A673 (cell line): ENCODE measurements at regions not wholly inside any gene's neighbourhood (a gene's known extent, or its start where the extent isn't known, plus 50 kb on each side); places are given as distances from the start of the nearest gene placed in this dataset.

Source experiments
- BruUV-seq: library from RNA; stranded (reverse); fragments of 400-500 nt; replicated peaks from 2 replicates; lab custom pipeline; 2021; lab: Mats Ljungman, UMichigan
- CTCF ChIA-PET: fragments of 300-600 bp; sonication (Branson Sonifier 250); formaldehyde crosslinking; loops from one replicate; lab custom pipeline; 2022; ENCODE audit warnings: antibody characterized with exemption; lab: Charles Lee
- POLR2A ChIA-PET: fragments of 300-600 bp; sonication (Branson Sonifier 250); formaldehyde crosslinking; loops from one replicate; lab custom pipeline; 2022; ENCODE audit warnings: antibody characterized with exemption; ENCODE audit not compliant: low non-redundant PET; lab: Charles Lee
- DNase-seq: peaks from one replicate; pipeline ENCODE4 v3.0.0-alpha.2; 2015; ENCODE audit warnings: low spot score
- H3K27ac ChIP-seq: fragments of 200-600 bp; sonication (generic); 2 replicates; pipeline ENCODE4 v1.5.1; 2016; ENCODE audit warnings: mixed run types, low read depth, mild to moderate bottlenecking, mixed read lengths, antibody characterized with exemption, low read length; ENCODE audit not compliant: poor library complexity, severe bottlenecking
- H3K27me3 ChIP-seq: fragments of 200-600 bp; sonication (generic); replicated peaks from 2 replicates; pipeline ENCODE4 v1.6.1; 2017; ENCODE audit warnings: mixed run types, low read depth, mild to moderate bottlenecking, mixed read lengths, antibody characterized with exemption, low read length; ENCODE audit not compliant: insufficient read depth, poor library complexity
- H3K36me3 ChIP-seq: fragments of 200-600 bp; sonication (generic); 2 replicates; pipeline ENCODE4 v1.6.1; 2016; ENCODE audit warnings: mixed run types, mild to moderate bottlenecking, mixed read lengths, antibody characterized with exemption, low read length; ENCODE audit not compliant: insufficient read depth, poor library complexity, severe bottlenecking
- H3K4me1 ChIP-seq: fragments of 200-600 bp; sonication (generic); 2 replicates; pipeline ENCODE4 v1.6.1; 2017; ENCODE audit warnings: mixed run types, mild to moderate bottlenecking, mixed read lengths, antibody characterized with exemption, low read length; ENCODE audit not compliant: insufficient read depth, poor library complexity, severe bottlenecking
- H3K4me3 ChIP-seq: fragments of 200-600 bp; sonication (generic); 2 replicates; pipeline ENCODE4 v1.5.1; 2016; ENCODE audit warnings: low read depth, mixed run types, mild to moderate bottlenecking, mixed read lengths, low read length; ENCODE audit not compliant: poor library complexity, severe bottlenecking
- H3K9me3 ChIP-seq: fragments of 200-600 bp; sonication (generic); 2 replicates; pipeline ENCODE4 v1.6.1; 2016; ENCODE audit warnings: mixed run types, low read depth, mild to moderate bottlenecking, mixed read lengths, antibody characterized with exemption, low read length; ENCODE audit not compliant: poor library complexity, severe bottlenecking
- EZH2 ChIP-seq: fragments of 200-600 bp; sonication (generic); IDR thresholded peaks from 2 replicates; pipeline ENCODE4 v1.6.1; 2017; ENCODE audit warnings: borderline replicate concordance, low read depth, mild to moderate bottlenecking, mixed read lengths, antibody characterized with exemption, low read length; ENCODE audit not compliant: poor library complexity, severe bottlenecking
- intact Hi-C: fragments of 100-400 bp; cut with micrococcal nuclease; formaldehyde crosslinking; loops from one replicate; pipeline ENCODE4 v1.10.0; 2022; ENCODE audit not compliant: unreplicated experiment
- TF ChIP-seq, protein P1 (sequence below): fragments of 300-800, 200-600 bp; sonication (generic); conservative IDR thresholded peaks from 2 replicates; pipeline ENCODE4 v1.5.1; 2017; ENCODE audit warnings: low read depth, mild to moderate bottlenecking, antibody characterized with exemption, low read length, moderate library complexity, mixed read lengths

DNA sequence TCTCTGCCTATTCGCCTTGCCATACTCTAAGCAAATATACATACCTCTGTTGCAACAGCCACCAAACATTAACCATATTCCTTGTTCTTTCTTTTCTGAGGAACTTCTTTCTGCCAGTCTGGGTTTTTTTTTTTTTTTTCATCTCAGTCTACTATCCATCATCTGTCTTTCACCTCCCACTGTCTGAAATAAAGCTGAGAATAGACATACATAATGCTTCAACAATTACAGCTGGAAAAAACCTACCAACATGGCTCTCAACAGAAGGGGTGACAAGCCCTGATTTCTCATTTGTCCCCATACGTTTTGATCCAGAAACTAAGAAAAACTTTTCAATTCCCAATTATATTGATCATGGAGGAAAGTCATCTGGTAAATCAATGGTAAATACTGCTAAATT is 728.8 kb upstream of the POU3F3 start:
- CTCF ChIA-PET, result no interaction called here
- DNase-seq, result no peak
- TF ChIP-seq, protein P1, sequence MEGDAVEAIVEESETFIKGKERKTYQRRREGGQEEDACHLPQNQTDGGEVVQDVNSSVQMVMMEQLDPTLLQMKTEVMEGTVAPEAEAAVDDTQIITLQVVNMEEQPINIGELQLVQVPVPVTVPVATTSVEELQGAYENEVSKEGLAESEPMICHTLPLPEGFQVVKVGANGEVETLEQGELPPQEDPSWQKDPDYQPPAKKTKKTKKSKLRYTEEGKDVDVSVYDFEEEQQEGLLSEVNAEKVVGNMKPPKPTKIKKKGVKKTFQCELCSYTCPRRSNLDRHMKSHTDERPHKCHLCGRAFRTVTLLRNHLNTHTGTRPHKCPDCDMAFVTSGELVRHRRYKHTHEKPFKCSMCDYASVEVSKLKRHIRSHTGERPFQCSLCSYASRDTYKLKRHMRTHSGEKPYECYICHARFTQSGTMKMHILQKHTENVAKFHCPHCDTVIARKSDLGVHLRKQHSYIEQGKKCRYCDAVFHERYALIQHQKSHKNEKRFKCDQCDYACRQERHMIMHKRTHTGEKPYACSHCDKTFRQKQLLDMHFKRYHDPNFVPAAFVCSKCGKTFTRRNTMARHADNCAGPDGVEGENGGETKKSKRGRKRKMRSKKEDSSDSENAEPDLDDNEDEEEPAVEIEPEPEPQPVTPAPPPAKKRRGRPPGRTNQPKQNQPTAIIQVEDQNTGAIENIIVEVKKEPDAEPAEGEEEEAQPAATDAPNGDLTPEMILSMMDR, result no peak
- no peak for TF ChIP-seq EZH2
- no peaks in the 10 kb centered on the region for H3K4me1 ChIP-seq
- POLR2A ChIA-PET, result no interaction called here
- no TSS peak for BruUV-seq
- no peaks in the 10 kb centered on the region for H3K36me3 ChIP-seq
- intact Hi-C loops, result no loop called here
- H3K27me3 ChIP-seq, result no peaks in the 10 kb centered on the region
- H3K27ac ChIP-seq, result no peak overlapping the region
- no peaks in the 10 kb centered on the region for H3K9me3 ChIP-seq
- H3K4me3 ChIP-seq, result no peak overlapping the region

GRCh38 chr2:104127049-104127770 is 726.7 kb upstream of the POU3F3 start:
- no peak overlapping the region for H3K27ac ChIP-seq
- no peak overlapping the region for H3K4me3 ChIP-seq
- no TSS peak for BruUV-seq
- TF ChIP-seq, protein P1, result no peak
- no peak for TF ChIP-seq EZH2
- DNase-seq, result no peak
- H3K27me3 ChIP-seq, result no peaks in the 10 kb centered on the region
- CTCF ChIA-PET, result no interaction called here
- no peaks in the 10 kb centered on the region for H3K4me1 ChIP-seq
- intact Hi-C loops, result no loop called here
- H3K9me3 ChIP-seq, result no peaks in the 10 kb centered on the region
- H3K36me3 ChIP-seq, result no peaks in the 10 kb centered on the region
- POLR2A ChIA-PET, result no interaction called here

GRCh38 chr2:104140361-104140760 is 713.6 kb upstream of the POU3F3 start:
- CTCF ChIA-PET, result no interaction called here
- H3K9me3 ChIP-seq, result no peaks in the 10 kb centered on the region
- H3K27ac ChIP-seq, result no peak overlapping the region
- POLR2A ChIA-PET, result no interaction called here
- no peak overlapping the region for H3K4me3 ChIP-seq
- BruUV-seq, result no TSS peak
- no peaks in the 10 kb centered on the region for H3K36me3 ChIP-seq
- no peaks in the 10 kb centered on the region for H3K27me3 ChIP-seq
- intact Hi-C loops, result no loop called here
- no peak for TF ChIP-seq EZH2
- TF ChIP-seq, protein P1, result no peak
- DNase-seq, result no peak
- no peaks in the 10 kb centered on the region for H3K4me1 ChIP-seq
